Mesenchymal stem cell (in vitro differentiated cells and primary cell): ENCODE measurements at regions not wholly inside any gene's neighbourhood (a gene's known extent, or its start where the extent isn't known, plus 50 kb on each side); places are given as distances from the start of the nearest gene placed in this dataset.

Experiments
- DNase-seq: peaks from one replicate; pipeline ENCODE4 v3.0.0-alpha.2; 2013
- H2AFZ ChIP-seq: one replicate; pipeline ENCODE4 v1.6.1; 2013; ENCODE audit warnings: low read depth, mild to moderate bottlenecking, control low read depth, inconsistent platforms, low read length, moderate library complexity
- H2AK5ac ChIP-seq: 2 replicates; pipeline ENCODE4 v1.6.1; 2013; ENCODE audit warnings: low read length, moderate library complexity, mild to moderate bottlenecking, inconsistent platforms; ENCODE audit not compliant: severe bottlenecking
- H2BK120ac ChIP-seq: one replicate; pipeline ENCODE4 v1.6.1; 2013; ENCODE audit warnings: low read depth, mild to moderate bottlenecking, inconsistent platforms, low read length, moderate library complexity
- H2BK12ac ChIP-seq, 2 experiments: one replicate each; pipeline ENCODE4 v1.6.1; 2013; ENCODE audit warnings: inconsistent platforms in 2 of 2, low read length in 2 of 2, mild to moderate bottlenecking in 2 of 2, moderate library complexity in 2 of 2, control low read depth in 1 of 2
- H2BK15ac ChIP-seq: one replicate; pipeline ENCODE4 v1.6.1; 2013; ENCODE audit warnings: mild to moderate bottlenecking, low read depth, inconsistent platforms; ENCODE audit not compliant: poor library complexity, severe bottlenecking
- H2BK5ac ChIP-seq: 2 replicates; pipeline ENCODE4 v1.6.1; 2013; ENCODE audit warnings: low read depth, mild to moderate bottlenecking, low read length, control low read depth, inconsistent platforms; ENCODE audit not compliant: poor library complexity, severe bottlenecking
- H3K14ac ChIP-seq, 2 experiments: one replicate each; pipeline ENCODE4 v1.6.1; 2013; ENCODE audit warnings: inconsistent platforms in 2 of 2, low read length in 2 of 2, control low read depth in 1 of 2, mild to moderate bottlenecking in 1 of 2, moderate library complexity in 1 of 2
- H3K18ac ChIP-seq, 2 experiments: one replicate each; pipeline ENCODE4 v1.6.1; 2013; ENCODE audit warnings: inconsistent platforms in 2 of 2, low read length in 2 of 2, control low read depth in 1 of 2, low read depth in 1 of 2, mild to moderate bottlenecking in 1 of 2
- H3K23ac ChIP-seq, 2 experiments: one replicate each; pipeline ENCODE4 v1.6.1; 2013; ENCODE audit warnings: inconsistent platforms in 2 of 2, low read length in 2 of 2, mild to moderate bottlenecking in 2 of 2, moderate library complexity in 2 of 2, control low read depth in 1 of 2
- H3K27ac ChIP-seq: 2 replicates; pipeline ENCODE4 v1.5.1; 2013; ENCODE audit warnings: mild to moderate bottlenecking, moderate library complexity, low read length, control low read depth, inconsistent platforms; ENCODE audit not compliant: poor library complexity, severe bottlenecking
- H3K27me3 ChIP-seq, 2 experiments: 2 replicates each; pipeline versions ENCODE4 v1.6.1 to v1.7.0; 2013; ENCODE audit warnings: low read length in 2 of 2, mild to moderate bottlenecking in 2 of 2, moderate library complexity in 2 of 2, control low read depth in 1 of 2, inconsistent platforms in 1 of 2; ENCODE audit not compliant: control insufficient read depth in 1 of 2, insufficient read depth in 1 of 2
- H3K36me3 ChIP-seq, 2 experiments: 2 replicates each; pipeline versions ENCODE4 v1.6.1 to v1.7.0; 2013; ENCODE audit warnings: low read length in 2 of 2, control low read depth in 1 of 2, inconsistent platforms in 1 of 2, low read depth in 1 of 2, mild to moderate bottlenecking in 1 of 2; ENCODE audit not compliant: insufficient read depth in 2 of 2, control insufficient read depth in 1 of 2
- H3K4ac ChIP-seq, 2 experiments: one replicate each; pipeline ENCODE4 v1.6.1; 2013; ENCODE audit warnings: inconsistent platforms in 2 of 2, low read length in 2 of 2, mild to moderate bottlenecking in 2 of 2, moderate library complexity in 2 of 2, control low read depth in 1 of 2, low read depth in 1 of 2
- H3K4me1 ChIP-seq: 2 replicates; pipeline ENCODE4 v1.6.1; 2013; ENCODE audit warnings: low read depth, low read length, control low read depth; ENCODE audit not compliant: control insufficient read depth, insufficient read depth
- H3K4me2 ChIP-seq: 2 replicates; pipeline ENCODE4 v1.6.1; 2013; ENCODE audit warnings: low read length, mild to moderate bottlenecking, inconsistent platforms; ENCODE audit not compliant: poor library complexity, severe bottlenecking
- H3K4me3 ChIP-seq, 2 experiments: 2 replicates each; pipeline versions ENCODE4 v1.5.1 to v1.7.0; 2013; ENCODE audit warnings: low read length in 2 of 2, mild to moderate bottlenecking in 2 of 2, control low read depth in 1 of 2, low read depth in 1 of 2; ENCODE audit not compliant: insufficient read depth in 1 of 2
- H3K79me1 ChIP-seq: replicated peaks from 2 replicates; pipeline ENCODE4 v1.6.1; 2013; ENCODE audit warnings: mild to moderate bottlenecking, control low read depth, low read length, inconsistent platforms; ENCODE audit not compliant: poor library complexity, severe bottlenecking
- H3K9ac ChIP-seq: 2 replicates; pipeline ENCODE4 v1.7.0; 2013; ENCODE audit warnings: mild to moderate bottlenecking, low read length, moderate library complexity
- H3K9me3 ChIP-seq: 2 replicates; pipeline ENCODE4 v1.7.0; 2013; ENCODE audit warnings: mild to moderate bottlenecking, low read length; ENCODE audit not compliant: control insufficient read depth
- H4K8ac ChIP-seq: one replicate; pipeline ENCODE4 v1.6.1; 2013; ENCODE audit warnings: inconsistent platforms, mild to moderate bottlenecking, low read length, moderate library complexity
- H4K91ac ChIP-seq: one replicate; pipeline ENCODE4 v1.6.1; 2013; ENCODE audit warnings: mild to moderate bottlenecking, low read length, inconsistent platforms
- WGBS: methylation state at CpG from one replicate; pipeline ENCODE4 v1.1.7; 2013; ENCODE audit warnings: mixed read lengths; 5-methylcytosine and 5-hydroxymethylcytosine counted together

DNA sequence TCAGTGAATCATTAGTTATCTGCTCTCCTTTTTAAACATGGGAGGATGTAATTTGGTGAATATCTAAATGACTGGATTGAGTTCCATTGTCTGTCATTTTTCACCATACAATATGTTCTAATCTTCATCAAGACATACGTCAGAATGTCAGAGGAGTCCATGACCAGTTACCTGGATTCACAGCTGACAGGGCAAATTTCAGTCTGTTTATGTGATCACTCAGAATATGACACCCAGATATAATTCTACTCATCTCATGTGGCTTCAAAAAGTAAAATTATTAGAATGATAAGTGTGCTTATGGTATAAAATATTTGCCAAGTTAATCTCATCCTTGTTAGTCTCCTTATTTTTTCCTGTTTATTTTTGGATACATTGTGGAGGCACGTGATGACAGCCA, 150.2 kb downstream of the CDC14C start:
- Histone ChIP-seq H3K79me1 (no peaks in the 10 kb centered on the region), H2AK5ac (no peak overlapping the region), H2BK5ac (no peak overlapping the region), H3K23ac (no peak overlapping the region), H3K4me3 (no peak overlapping the region), H3K27ac (no peak overlapping the region), H3K27me3 (no peaks in the 10 kb centered on the region), H2BK120ac (no peak overlapping the region), H3K4me1 (no peaks in the 10 kb centered on the region), H3K9ac (no peak overlapping the region), H2BK12ac (no peak overlapping the region), H3K14ac (no peak overlapping the region), H4K8ac (no peak overlapping the region), H3K18ac (no peak overlapping the region), H4K91ac (no peak overlapping the region), H2BK15ac (no peak overlapping the region), H3K4me2 (no peak overlapping the region), H2AFZ (no peak overlapping the region), H3K4ac (no peak overlapping the region), H3K9me3 (no peaks in the 10 kb centered on the region), H3K36me3 (no peaks in the 10 kb centered on the region)
- 72% methylated on average over 2 of the region's 2 CpGs for WGBS
- DNase-seq, result no peak

DNA sequence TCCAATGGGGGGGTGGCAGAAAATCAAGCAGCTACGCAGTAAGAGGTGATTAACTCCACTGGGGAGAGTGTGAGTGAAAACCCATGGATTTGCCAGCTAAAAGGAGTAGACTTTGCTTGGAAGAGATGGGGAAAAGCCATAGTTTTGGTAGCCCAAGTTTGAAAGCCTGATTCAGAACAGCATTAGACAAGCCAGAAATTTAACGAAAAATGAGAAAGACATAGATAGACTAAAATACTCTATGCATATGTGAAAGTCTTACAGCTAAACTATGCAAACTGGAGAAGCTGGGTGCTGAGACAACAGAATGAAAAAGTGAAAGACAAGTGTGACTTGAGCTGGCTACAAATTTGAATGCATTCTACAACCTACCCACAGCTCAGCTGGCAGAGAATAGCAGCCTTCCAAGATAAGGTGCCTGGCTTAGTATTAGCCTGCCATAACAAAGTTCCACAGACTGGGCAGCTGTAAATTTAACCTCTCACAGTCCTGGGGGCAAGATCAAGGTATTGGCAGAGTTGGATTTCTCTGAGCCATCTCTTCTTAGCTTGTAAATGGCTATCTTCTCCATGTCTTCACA, 156.6 kb downstream of the CDC14C start:
- Histone ChIP-seq H3K18ac (no peak overlapping the region), H2AK5ac (no peak overlapping the region), H3K4ac (no peak overlapping the region), H2BK15ac (no peak overlapping the region), H3K4me2 (no peak overlapping the region), H4K8ac (no peak overlapping the region), H3K4me1 (no peaks in the 10 kb centered on the region), H3K27me3 (no peaks in the 10 kb centered on the region), H3K27ac (no peak overlapping the region), H3K14ac (no peak overlapping the region), H3K9me3 (no peaks in the 10 kb centered on the region), H3K9ac (no peak overlapping the region), H3K4me3 (no peak overlapping the region), H2BK5ac (no peak overlapping the region), H3K79me1 (no peaks in the 10 kb centered on the region), H4K91ac (no peak overlapping the region), H2BK120ac (no peak overlapping the region), H2AFZ (no peak overlapping the region), H3K36me3 (no peaks in the 10 kb centered on the region), H3K23ac (no peak overlapping the region), H2BK12ac (no peak overlapping the region)
- WGBS, result 51% methylated on average over 1 of the region's 2 CpGs
- no peak for DNase-seq

DNA sequence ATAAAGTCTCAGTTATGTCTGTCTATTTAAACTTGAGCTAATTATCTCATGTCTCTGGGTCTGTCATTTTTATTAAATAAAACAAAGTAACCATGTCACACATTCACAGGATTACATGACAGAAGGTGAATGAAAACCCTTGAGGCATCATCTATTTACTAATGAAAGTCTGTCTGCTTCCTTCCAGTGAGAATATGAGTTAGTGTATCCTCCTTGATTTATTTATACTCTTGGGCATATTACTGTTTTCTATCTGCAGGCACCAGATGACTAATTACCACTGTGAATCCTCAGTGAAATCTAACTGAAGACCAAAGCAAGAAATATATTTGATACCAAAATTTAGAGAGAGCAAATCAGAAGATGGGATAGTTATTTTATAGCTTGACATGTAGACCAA, 163.7 kb downstream of the CDC14C start:
- H3K4me3 ChIP-seq, result no peak overlapping the region
- no peak overlapping the region for H2BK5ac ChIP-seq
- H2AK5ac ChIP-seq, result no peak overlapping the region
- H4K91ac ChIP-seq, result no peak overlapping the region
- H2BK120ac ChIP-seq, result no peak overlapping the region
- no peak overlapping the region for H3K14ac ChIP-seq
- H4K8ac ChIP-seq, result no peak overlapping the region
- no peaks in the 10 kb centered on the region for H3K79me1 ChIP-seq
- H3K27ac ChIP-seq, result no peak overlapping the region
- H2AFZ ChIP-seq, result no peak overlapping the region
- H2BK12ac ChIP-seq, result no peak overlapping the region
- H3K4me1 ChIP-seq, result no peaks in the 10 kb centered on the region
- H3K27me3 ChIP-seq, result no peaks in the 10 kb centered on the region
- no peak overlapping the region for H3K18ac ChIP-seq
- H3K36me3 ChIP-seq, result no peaks in the 10 kb centered on the region
- DNase-seq, result no peak
- no peak overlapping the region for H3K9ac ChIP-seq
- H3K4ac ChIP-seq, result no peak overlapping the region
- H3K9me3 ChIP-seq, result no peaks in the 10 kb centered on the region
- no peak overlapping the region for H3K4me2 ChIP-seq
- H3K23ac ChIP-seq, result no peak overlapping the region
- H2BK15ac ChIP-seq, result no peak overlapping the region

DNA sequence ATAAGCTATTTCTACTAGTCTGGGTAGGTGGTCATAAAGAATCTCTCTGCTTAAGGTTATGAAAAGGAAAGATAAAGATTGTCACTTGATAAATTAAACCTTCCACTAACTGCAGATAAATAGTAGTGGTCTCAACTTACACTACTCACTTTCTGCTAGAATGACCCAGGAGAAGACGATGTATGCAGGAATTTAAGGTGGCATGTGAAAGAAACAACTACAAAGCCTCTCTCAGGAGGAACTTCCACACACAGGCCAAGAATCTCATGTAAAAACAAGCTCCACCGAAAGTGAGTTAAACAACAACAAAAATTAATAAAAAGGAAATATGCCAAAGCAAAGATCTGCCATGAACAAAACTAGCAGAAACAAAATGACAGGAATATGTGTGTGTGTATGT, 165.4 kb downstream of the CDC14C start:
- 38% methylated on average over 1 of the region's 2 CpGs for WGBS
- no peak overlapping the region for H2BK5ac ChIP-seq
- H3K27ac ChIP-seq, result no peak overlapping the region

More for the DNA sequence above, 165.4 kb downstream of the CDC14C start:
- Histone ChIP-seq H3K4me2 (no peak overlapping the region), H4K91ac (no peak overlapping the region), H2AK5ac (no peak overlapping the region), H3K4ac (no peak overlapping the region), H3K14ac (no peak overlapping the region), H2BK15ac (no peak overlapping the region), H3K4me1 (no peaks in the 10 kb centered on the region), H2AFZ (no peak overlapping the region), H3K27me3 (no peaks in the 10 kb centered on the region), H3K9ac (no peak overlapping the region), H3K4me3 (no peak overlapping the region), H3K36me3 (no peaks in the 10 kb centered on the region), H3K79me1 (no peaks in the 10 kb centered on the region), H3K9me3 (no peaks in the 10 kb centered on the region), H2BK120ac (no peak overlapping the region), H4K8ac (no peak overlapping the region), H3K23ac (no peak overlapping the region), H3K18ac (no peak overlapping the region), H2BK12ac (no peak overlapping the region)
- DNase-seq, result no peak
